Fibroblast of the conjunctiva (primary cell): ENCODE measurements at regions not wholly inside any gene's neighbourhood (a gene's known extent, or its start where the extent isn't known, plus 50 kb on each side); places are given as distances from the start of the nearest gene placed in this dataset.
"Not testable (repeated sequence)": the region's sequence is repeated elsewhere in the genome, so short reads cannot be mapped to it uniquely, and the experiment has no call there.

Source experiments
- DNase-seq: peaks from one replicate; pipeline ENCODE4 v3.0.0-alpha.2; 2010; ENCODE audit warnings: low read depth

- no peak for DNase-seq
Observed at GRCh38 chr5:29460971-29461559, 1732.4 kb upstream of the CDH6 start.

DNA sequence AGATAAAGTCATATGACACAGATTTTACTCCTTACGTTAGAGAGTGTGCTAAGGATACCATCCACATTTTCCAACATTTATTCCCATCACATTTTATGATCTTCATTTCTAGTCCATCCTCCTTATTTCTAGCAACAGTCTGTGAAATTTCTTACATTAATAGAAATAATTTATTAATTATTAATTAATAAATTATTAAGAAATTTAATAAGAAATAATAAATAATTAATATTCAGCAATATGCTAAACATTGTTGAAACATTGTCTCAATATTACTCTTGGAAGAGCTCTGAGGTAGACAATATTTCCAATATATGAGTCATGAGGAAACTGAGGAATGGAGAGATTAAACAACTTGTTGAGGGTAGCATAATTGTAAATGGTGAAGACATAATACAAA, 1742.5 kb upstream of the CDH6 start:
- DNase-seq, result not testable (repeated sequence)

DNA sequence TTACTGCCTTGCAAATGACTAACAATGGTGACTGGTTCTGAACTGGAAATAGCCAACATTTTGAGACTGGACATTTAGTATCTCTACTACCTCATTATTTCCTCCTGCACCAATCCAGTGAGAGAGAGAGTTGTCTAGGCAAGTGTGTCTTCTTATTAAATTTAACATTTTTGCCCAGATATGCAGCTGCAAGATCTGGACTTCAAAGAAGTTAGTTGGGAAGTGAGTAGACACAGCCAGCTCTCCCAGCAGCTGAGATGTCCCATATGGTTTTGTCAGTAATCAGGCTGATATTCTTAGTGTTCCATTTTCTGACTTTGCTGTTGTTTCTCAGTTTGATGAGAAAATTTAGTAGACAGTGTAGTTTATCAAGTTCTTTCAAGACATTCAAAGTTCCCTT, 1778.8 kb upstream of the CDH6 start:
- no peak for DNase-seq

- DNase-seq, result no peak
Observed at GRCh38 chr5:29412979-29413378, 1780.5 kb upstream of the CDH6 start.

DNA sequence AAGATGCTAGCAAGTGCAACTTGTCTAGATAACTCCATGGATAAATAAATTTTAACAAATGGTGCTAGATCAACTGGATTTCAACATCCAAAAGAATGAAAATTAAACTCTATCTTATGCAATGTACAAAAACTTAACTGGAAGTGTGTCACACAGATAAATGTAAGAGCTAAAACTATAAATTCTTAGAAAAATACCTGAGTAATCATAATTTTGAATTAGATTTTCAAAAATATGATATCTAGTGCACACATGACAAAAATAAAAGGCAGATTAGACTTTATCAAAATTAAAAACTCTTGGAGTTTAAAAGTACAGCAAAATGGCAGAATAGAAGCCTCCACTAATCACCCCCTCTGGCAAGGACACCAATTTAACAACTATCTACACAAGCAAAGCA, 1791.2 kb upstream of the CDH6 start:
- DNase-seq, result no peak

GRCh38 chr5:29389993-29390392, 1803.5 kb upstream of the CDH6 start:
- no peak for DNase-seq

GRCh38 chr5:29387384-29387783, 1806.1 kb upstream of the CDH6 start:
- DNase-seq, result no peak

DNA sequence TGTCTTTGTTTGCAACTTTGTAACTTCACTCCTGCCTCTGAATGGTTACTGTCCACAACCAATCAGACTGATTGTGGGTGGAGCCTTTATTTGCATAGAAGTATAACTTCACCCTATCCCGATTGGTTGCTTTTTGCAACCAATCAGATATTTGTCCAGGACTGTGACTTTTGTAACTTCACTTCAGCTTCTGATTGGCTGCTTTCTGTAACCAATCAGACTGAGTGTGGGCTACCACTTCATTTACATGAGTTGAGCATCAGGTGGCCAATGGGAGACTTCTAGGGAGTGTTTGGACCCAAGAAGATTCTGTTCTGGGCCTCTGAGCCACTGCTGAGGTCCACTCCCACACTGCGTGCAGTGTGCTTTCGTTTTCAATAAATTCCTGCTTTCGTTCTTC, 1810.7 kb upstream of the CDH6 start:
- no peak for DNase-seq

DNA sequence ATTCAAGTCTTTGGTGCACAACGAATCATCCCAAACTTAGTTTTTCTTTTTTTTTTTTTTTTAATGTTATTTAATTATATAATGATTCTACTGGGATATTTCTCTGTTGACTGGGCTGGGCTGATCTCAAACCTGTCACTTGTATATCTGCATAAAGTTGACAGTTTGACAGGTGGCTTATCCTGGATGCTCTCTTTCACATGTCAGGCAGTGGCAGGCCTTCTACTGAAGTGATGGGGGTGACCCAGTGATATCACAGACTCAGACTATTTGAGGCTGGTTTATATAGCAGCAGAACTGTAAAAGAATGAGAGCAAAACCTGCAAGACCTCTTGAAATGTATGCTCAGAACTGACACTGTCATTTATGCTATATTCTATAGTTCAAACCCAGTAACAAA, 1813.5 kb upstream of the CDH6 start:
- DNase-seq, result no peak

DNA sequence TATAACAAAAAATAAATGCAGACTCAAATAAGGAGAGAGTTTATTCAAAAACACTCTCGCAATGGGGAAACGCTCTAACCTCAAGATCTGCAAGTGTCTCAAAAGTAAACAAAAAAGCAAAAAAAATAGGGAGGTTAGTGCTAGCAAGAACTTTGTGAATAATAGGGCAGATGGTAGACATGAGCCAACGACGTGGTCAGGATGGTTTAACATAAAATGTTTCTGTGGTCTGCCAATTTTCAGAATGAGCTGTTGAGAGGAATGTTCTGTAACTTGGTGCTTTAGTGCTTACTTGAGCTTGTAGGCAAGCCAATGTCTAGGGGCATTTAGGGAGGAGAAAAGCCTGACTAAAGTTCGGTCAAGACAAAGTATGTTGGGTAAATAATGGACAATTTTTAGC, 1813.9 kb upstream of the CDH6 start:
- no peak for DNase-seq

DNA sequence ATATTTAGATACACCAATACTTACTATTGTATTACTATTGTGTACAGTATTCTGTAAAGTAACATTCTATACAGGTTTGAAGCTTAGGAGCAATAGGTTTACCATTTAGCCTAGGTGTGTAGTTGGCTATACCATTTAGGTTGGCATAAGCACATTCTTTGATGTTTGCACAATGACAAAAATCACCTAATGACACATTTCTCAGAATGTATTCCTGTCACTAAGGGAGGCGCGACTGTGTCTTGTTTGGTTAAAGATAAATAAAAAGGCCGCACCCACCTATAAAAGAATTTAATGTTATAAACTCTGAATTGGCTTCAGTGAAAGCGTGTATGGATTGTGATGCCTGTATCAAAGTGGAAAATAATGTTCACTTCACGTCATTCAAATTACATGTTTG, 1815.4 kb upstream of the CDH6 start:
- no peak for DNase-seq

DNA sequence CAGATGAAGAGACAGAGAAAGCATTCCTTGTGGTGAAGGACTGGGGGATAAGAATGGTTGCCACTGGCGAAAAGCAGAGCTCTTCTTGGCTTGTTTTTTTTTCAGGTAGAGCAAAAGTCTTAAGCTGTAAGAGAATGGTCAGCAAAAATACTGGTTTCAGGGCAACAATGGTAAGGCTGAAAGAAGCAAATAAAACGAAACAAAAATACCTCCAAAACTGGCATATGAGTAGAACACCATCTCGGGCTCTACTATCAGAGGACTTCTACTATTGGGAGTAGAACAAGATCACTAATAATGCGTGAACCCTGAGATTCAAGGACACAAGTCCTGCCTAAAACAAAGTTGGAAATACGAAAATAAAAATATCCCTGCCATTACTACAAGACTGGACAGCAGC, 1823.2 kb upstream of the CDH6 start:
- DNase-seq, result no peak

GRCh38 chr5:29367176-29367833, 1826.2 kb upstream of the CDH6 start:
- no peak for DNase-seq

DNA sequence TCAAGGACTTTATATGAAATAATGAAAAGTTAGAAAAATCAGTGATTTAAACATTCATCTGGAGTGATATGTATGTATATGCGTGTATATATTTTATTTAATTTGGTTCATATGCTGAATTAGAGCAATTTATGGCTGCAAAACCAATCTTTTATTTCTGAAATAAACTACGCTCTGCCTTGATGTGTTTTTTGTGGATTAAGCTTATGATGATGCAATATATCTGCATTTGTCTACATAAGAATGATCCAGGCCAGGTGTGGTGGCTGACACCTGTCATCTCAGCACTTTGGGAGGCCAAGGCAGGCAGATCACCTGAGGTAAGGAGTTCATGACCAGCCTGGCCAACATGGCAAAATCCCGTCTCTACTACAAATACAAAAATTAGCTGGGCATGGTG, 1842.3 kb upstream of the CDH6 start:
- no peak for DNase-seq

DNA sequence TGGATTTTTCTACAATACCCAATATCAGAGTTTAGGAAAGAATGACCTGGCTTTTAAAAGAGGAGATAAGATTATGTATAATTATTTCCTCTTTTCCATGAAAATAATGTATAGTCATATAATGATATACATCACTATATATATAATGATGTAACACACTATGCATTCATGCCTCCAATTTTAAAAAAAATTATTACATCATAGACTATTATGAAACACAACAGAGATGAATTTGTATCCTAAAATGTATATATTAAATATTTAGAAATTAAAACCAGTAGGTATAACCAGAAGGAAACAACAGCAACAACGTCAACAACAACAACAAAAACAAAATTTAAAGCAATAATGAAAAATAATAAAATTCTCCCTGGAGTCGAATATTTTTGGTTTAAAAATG, 1856.5 kb upstream of the CDH6 start:
- no peak for DNase-seq

DNA sequence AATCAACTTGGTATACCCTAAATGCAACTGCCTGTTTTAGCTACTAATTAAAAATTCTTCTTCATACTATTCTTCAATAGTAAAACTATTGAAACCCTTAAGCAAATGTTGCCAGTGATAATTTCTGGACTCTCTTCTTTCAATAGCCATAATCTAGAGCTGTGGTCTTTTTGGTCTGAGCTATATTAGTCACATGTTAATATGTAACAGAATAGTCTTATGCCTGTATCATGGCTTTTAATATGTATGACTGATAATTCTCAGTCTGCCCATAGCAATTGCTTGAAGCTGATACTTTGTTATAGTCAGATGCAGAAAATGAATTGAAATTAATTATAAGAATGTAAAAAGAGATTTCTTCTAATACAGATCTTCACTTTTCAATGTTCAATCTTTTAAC, 1871.9 kb upstream of the CDH6 start:
- DNase-seq, result no peak

DNA sequence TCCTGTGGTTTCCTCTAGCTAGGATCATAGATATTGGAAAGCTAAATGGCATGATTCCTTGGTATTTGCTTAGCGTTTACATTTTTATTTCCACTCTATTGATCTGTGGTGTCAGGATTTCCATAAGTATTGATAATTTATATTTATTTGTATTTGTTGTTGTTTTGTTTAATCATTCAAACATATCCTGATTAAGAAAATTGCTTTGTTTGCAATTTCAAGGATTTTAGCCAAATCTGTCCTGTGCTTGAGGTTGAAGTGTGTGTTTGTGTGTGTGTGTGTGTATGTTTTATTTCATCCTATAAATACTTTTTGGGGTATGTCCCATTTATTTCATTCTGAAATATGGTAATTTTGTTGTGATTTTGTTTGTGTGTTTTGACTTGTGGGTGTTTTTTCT, 1884.1 kb upstream of the CDH6 start:
- no peak for DNase-seq

DNA sequence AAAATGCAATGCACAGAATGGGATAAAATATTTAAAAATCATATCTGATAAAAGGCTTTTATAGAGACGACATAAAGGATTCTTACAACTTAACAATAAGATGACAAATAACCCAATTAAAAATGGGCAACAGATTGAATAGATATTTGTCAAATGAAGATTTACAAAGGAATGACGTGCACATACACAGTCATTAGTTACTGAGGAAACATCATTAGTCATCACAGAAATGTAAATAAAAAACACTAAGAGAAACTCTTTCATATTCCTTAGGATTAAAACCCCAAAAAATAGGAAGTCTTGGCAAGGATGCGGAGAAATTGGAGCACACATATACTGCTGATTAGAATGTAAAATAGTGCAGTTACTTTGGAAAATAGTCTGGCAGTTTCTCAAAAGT, 1886.0 kb upstream of the CDH6 start:
- no peak for DNase-seq

DNA sequence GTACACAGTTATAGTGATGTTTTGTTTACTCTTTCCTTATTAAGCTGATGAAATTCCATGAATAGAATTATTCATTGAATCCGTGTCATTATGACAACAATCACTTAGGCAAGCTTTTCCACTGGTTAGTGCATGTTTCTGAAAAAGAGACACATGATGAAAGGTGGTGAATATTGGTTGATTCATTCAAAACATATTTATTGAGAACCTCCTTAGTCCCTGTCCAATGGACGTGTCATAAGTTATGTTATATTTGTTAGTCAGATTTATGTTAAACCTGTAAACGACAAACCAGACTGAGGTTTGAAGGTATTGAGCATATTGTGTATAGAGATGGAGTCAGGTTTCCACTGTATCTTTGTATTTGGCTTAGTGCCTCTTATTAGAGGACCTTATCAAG, 1888.9 kb upstream of the CDH6 start:
- DNase-seq, result no peak

- DNase-seq, result no peak
Observed at GRCh38 chr5:29296548-29296947, 1896.9 kb upstream of the CDH6 start.

DNA sequence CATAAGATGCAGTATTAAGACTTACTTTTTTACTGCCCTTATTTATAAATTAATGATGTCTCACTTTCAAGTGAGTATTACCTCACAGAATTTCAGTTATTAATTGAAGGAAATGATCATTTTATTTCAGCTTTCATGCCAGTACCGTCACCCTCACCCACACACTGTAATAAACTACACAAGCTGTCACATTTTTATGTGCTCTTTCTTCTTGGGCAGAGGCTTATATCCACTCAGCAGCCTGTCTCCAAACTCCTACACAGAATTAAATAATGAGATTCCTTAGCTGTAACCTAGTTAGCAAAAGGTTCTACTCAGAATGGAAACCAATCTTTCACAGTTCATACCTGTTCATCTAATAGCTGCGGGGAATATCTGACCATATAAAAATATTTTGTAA, 1915.8 kb upstream of the CDH6 start:
- no peak for DNase-seq

- DNase-seq, result no peak
Observed at GRCh38 chr5:29276371-29276770, 1917.1 kb upstream of the CDH6 start.

GRCh38 chr5:29263915-29264351, 1929.6 kb upstream of the CDH6 start:
- no peak for DNase-seq

DNA sequence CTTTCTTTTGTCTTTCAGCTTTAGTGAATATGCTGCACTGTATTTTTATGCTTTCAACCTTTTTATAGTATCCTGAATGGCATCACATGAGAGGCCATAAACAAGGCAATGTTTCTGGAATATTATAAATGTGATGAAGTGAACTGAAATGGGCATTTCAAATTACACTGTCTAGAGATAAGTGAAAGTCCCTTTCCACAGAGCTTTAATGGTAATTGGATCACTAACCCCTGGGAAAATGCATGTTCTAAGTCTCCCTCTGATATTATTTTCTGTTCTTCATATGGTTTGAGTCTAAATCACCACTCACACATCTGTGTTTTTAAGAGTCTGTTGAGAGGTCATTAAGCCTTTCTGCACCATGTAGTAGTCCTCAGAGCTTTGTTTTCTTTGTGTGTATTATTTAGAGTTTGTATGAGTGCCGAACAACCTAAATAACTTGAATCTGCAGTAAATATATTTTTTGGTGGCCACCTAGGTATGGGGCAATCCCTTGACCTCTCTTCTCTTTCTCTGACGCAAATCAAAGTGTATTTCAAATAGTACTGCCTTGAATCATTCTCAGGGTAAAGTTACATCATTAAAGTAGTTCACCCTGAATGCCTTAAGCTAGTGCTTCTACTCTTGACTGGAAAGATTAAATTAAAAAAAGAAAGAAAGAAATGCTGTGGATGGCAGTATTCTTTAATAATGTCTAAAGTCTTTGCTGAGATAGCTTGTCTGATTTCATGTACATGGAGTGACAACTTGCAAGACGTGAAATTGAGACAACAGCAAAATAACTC, 1931.0 kb upstream of the CDH6 start:
- DNase-seq, result no peak
